Upper lobe of left lung (tissue), 6 donors: ENCODE measurements at regions not wholly inside any gene's neighbourhood (a gene's known extent, or its start where the extent isn't known, plus 50 kb on each side); places are given as distances from the start of the nearest gene placed in this dataset.

Experiments used
- ATAC-seq, 2 donors: fragments of 200-7000 bp; cut with Tn5 transposase; one replicate each; pipeline ENCODE4 v1.9.1; 2022; ENCODE audit warnings: mild to moderate bottlenecking in 2 of 2, moderate library complexity in 2 of 2; ENCODE audit not compliant: low FRiP score in 2 of 2
- DNase-seq, 2 donors: peaks; one replicate each; pipeline ENCODE4 v3.0.0-alpha.2; 2019 to 2020
- H3K27ac ChIP-seq, 4 donors: fragments of 200-600 bp; sonication (generic); one replicate each; pipeline ENCODE4 v1.5.1; 2016 to 2019
- H3K27me3 ChIP-seq, 4 donors: fragments of 200-600 bp; sonication (generic); one replicate each; pipeline ENCODE4 v1.5.1; 2017 to 2019
- H3K36me3 ChIP-seq, 4 donors: fragments of 200-600 bp; sonication (generic); one replicate each; pipeline ENCODE4 v1.5.1; 2016 to 2019
- H3K4me1 ChIP-seq, 4 donors: fragments of 200-600 bp; sonication (generic); one replicate each; pipeline ENCODE4 v1.5.1; 2018 to 2019
- H3K4me3 ChIP-seq, 4 donors: fragments of 200-600 bp; sonication (generic); one replicate each; pipeline ENCODE4 v1.5.1; 2017 to 2019; ENCODE audit warnings: mild to moderate bottlenecking in 2 of 4, moderate library complexity in 1 of 4
- H3K9me3 ChIP-seq, 4 donors: fragments of 200-600 bp; sonication (generic); one replicate each; pipeline ENCODE4 v1.5.1; 2018 to 2019
- CTCF ChIP-seq, 6 experiments: fragments of 450-650 bp in 4 of 6; fragments of 200-600 bp in 2 of 6; sonication (generic) in 2 of 6; IDR thresholded peaks; one replicate each; pipeline ENCODE4 v1.5.1; 2016 to 2019; ENCODE audit warnings: antibody characterized with exemption in 6 of 6
- EP300 ChIP-seq, 4 donors: sonication (generic); formaldehyde crosslinking; IDR thresholded peaks; one replicate each; pipeline ENCODE4 v1.5.1; 2017; ENCODE audit warnings: antibody characterized with exemption in 4 of 4, control low read depth in 2 of 4
- POLR2A ChIP-seq, 4 donors: fragments of 450-650 bp; IDR thresholded peaks; one replicate each; pipeline ENCODE4 v1.5.1; 2016 to 2017; ENCODE audit warnings: antibody characterized with exemption in 4 of 4, mild to moderate bottlenecking in 2 of 4
- POLR2AphosphoS5 ChIP-seq, 2 donors: sonication (generic); formaldehyde crosslinking; IDR thresholded peaks; one replicate each; pipeline ENCODE4 v1.5.1; 2017; ENCODE audit warnings: antibody characterized with exemption in 2 of 2
- WGBS, 2 donors: methylation state at CpG; one replicate each; pipeline ENCODE4 v1.1.5; 2017 to 2018; 5-methylcytosine and 5-hydroxymethylcytosine counted together
- donor health status: DM: no; HTN: no; CAD: no; lungs with moderate emphysema.
- donor health status: DM: no; HTN: yes; CAD: no; lungs with severe emphysema.

DNA sequence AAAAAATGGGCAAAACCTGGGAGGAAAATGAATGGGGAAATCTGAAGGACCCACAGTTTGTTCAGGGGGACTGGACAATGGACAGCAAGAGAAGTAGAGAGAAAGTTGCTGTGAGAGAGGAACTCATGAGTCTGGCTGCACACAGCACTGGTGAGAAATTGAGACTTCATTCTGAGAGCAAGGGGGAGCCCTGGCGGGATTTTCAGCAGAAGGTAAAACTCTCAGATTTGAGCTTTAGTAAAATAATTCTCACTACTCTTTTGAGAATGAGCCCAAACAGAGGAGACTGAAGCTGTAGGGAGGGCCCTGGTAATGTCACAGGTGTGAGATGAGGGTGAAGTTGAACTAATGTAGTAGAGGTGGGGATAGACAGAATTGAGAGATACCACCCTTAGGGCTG is 438.6 kb downstream of the OMA1 start:
- H3K4me1 ChIP-seq = no peaks in the 10 kb centered on the region
- 88 to 89% methylated on average over 1 of the region's 1 CpG for WGBS, 2 donors
- no peak overlapping the region for H3K4me3 ChIP-seq
- ATAC-seq (no peak), DNase-seq (no peak)
- no peak overlapping the region for H3K27ac ChIP-seq
- H3K9me3 ChIP-seq = no peaks in the 10 kb centered on the region
- H3K36me3 ChIP-seq = no peaks in the 10 kb centered on the region
- no peaks in the 10 kb centered on the region for H3K27me3 ChIP-seq
- no peak for TF ChIP-seq CTCF (IDR thresholded peaks at IDR 0.05)
- no peak for TF ChIP-seq EP300 (IDR thresholded peaks at IDR 0.05)
- TF ChIP-seq POLR2AphosphoS5 (IDR thresholded peaks at IDR 0.05) = no peak
- no peak for TF ChIP-seq POLR2A (IDR thresholded peaks at IDR 0.05)

- Histone ChIP-seq H3K27ac (no peak overlapping the region), H3K4me3 (no peak overlapping the region), H3K27me3 (no peaks in the 10 kb centered on the region), H3K9me3 (no peaks in the 10 kb centered on the region), H3K4me1 (no peaks in the 10 kb centered on the region), H3K36me3 (no peaks in the 10 kb centered on the region)
- ATAC-seq (no peak), DNase-seq (no peak)
- no peak for TF ChIP-seq POLR2A (IDR thresholded peaks at IDR 0.05)
- no peak for TF ChIP-seq EP300 (IDR thresholded peaks at IDR 0.05)
- TF ChIP-seq POLR2AphosphoS5 (IDR thresholded peaks at IDR 0.05) = no peak
- TF ChIP-seq CTCF (IDR thresholded peaks at IDR 0.05) = no peak
- WGBS, 2 donors = 59 to 69% methylated on average over 4 of the region's 4 CpGs
Observed at GRCh38 chr1:58104960-58105359, 441.6 kb downstream of the OMA1 start.

DNA sequence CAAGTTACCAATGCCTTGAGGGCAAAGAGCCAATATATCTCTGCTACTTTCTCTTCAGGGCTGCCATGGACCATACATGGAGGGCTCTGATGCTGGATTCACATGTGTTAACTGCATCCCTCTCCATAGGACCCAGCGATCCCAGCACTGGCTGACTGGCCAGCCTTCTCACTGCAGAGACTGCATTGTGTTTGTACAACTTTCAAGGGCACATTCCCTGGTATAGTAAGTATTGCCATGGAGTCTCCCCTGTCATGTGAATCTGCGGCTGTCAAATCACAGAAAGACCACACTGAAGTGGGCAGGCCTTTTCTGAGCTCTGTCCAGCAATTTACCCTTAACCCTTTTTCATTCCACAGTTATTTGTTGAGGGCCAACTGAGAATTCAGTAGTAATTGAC is 449.8 kb downstream of the OMA1 start:
- Histone ChIP-seq H3K27ac (no peak overlapping the region), H3K36me3 (no peaks in the 10 kb centered on the region), H3K4me1 (no peaks in the 10 kb centered on the region), H3K4me3 (no peak overlapping the region), H3K9me3 (no peaks in the 10 kb centered on the region), H3K27me3 (no peaks in the 10 kb centered on the region)
- DNase-seq (no peak), ATAC-seq (no peak)
- TF ChIP-seq POLR2A (IDR thresholded peaks at IDR 0.05) (no peak), POLR2AphosphoS5 (IDR thresholded peaks at IDR 0.05) (no peak), CTCF (IDR thresholded peaks at IDR 0.05) (no peak), EP300 (IDR thresholded peaks at IDR 0.05) (no peak)
- 85 to 94% methylated on average over 2 of the region's 2 CpGs for WGBS, 2 donors

GRCh38 chr1:58095183-58095582 is 451.3 kb downstream of the OMA1 start:
- Histone ChIP-seq H3K27ac (no peak overlapping the region), H3K36me3 (no peaks in the 10 kb centered on the region), H3K9me3 (no peaks in the 10 kb centered on the region), H3K4me1 (no peaks in the 10 kb centered on the region), H3K27me3 (no peaks in the 10 kb centered on the region), H3K4me3 (no peak overlapping the region)
- ATAC-seq (no peak), DNase-seq (no peak)
- 89 to 90% methylated on average over 5 of the region's 5 CpGs for WGBS, 2 donors
- TF ChIP-seq POLR2AphosphoS5 (IDR thresholded peaks at IDR 0.05) (no peak), CTCF (IDR thresholded peaks at IDR 0.05) (no peak), EP300 (IDR thresholded peaks at IDR 0.05) (no peak), POLR2A (IDR thresholded peaks at IDR 0.05) (no peak)

GRCh38 chr1:58094221-58094620 is 452.3 kb downstream of the OMA1 start:
- H3K36me3 ChIP-seq = no peaks in the 10 kb centered on the region
- TF ChIP-seq CTCF (IDR thresholded peaks at IDR 0.05) (no peak), POLR2AphosphoS5 (IDR thresholded peaks at IDR 0.05) (no peak), POLR2A (IDR thresholded peaks at IDR 0.05) (no peak), EP300 (IDR thresholded peaks at IDR 0.05) (no peak)
- no peak overlapping the region for H3K27ac ChIP-seq
- H3K4me3 ChIP-seq = no peak overlapping the region
- ATAC-seq = no peak
- 50 to 64% methylated on average over 2 of the region's 2 CpGs for WGBS, 2 donors
- no peaks in the 10 kb centered on the region for H3K27me3 ChIP-seq
- H3K9me3 ChIP-seq = no peaks in the 10 kb centered on the region
- no peak for DNase-seq
- no peaks in the 10 kb centered on the region for H3K4me1 ChIP-seq
